Loucy (cell line): ENCODE measurements at regions not wholly inside any gene's neighbourhood (a gene's known extent, or its start where the extent isn't known, plus 50 kb on each side); places are given as distances from the start of the nearest gene placed in this dataset.

Experiments used
- H2AFZ ChIP-seq: fragments of 200-600 bp; sonication (generic); 2 replicates; pipeline ENCODE4 v1.6.0; 2016; ENCODE audit warnings: antibody characterized with exemption, mild to moderate bottlenecking, low read length, moderate library complexity
- H3F3A ChIP-seq: fragments of 200-600 bp; 2 replicates; pipeline ENCODE4 v1.6.0; 2016; ENCODE audit warnings: antibody characterized with exemption, low read depth, mild to moderate bottlenecking
- H3K27me3 ChIP-seq: fragments of 200-600 bp; sonication (generic); 2 replicates; pipeline ENCODE4 v1.6.1; 2014; ENCODE audit warnings: low read length, mild to moderate bottlenecking; ENCODE audit not compliant: insufficient read depth, poor library complexity, severe bottlenecking
- H3K36me3 ChIP-seq: fragments of 200-600 bp; sonication (generic); 2 replicates; pipeline ENCODE4 v1.6.1; 2016; ENCODE audit warnings: low read length; ENCODE audit not compliant: insufficient read depth
- H3K4me1 ChIP-seq: fragments of 200-600 bp; sonication (generic); 2 replicates; pipeline ENCODE4 v1.5.1; 2014; ENCODE audit warnings: low read length, mild to moderate bottlenecking; ENCODE audit not compliant: insufficient read depth, poor library complexity, severe bottlenecking
- H3K4me2 ChIP-seq: fragments of 200-600 bp; sonication (generic); 2 replicates; pipeline ENCODE4 v1.6.0; 2014; ENCODE audit warnings: antibody characterized with exemption, low read length, low read depth, mild to moderate bottlenecking; ENCODE audit not compliant: poor library complexity, severe bottlenecking
- H3K4me3 ChIP-seq: fragments of 200-600 bp; sonication (generic); 2 replicates; pipeline ENCODE4 v1.5.1; 2014; ENCODE audit warnings: low read length, mild to moderate bottlenecking, mixed read lengths; ENCODE audit not compliant: poor library complexity, severe bottlenecking
- H3K79me2 ChIP-seq: fragments of 200-600 bp; sonication (generic); 2 replicates; pipeline ENCODE4 v1.6.1; 2014; ENCODE audit warnings: low read length; ENCODE audit not compliant: insufficient read depth
- H3K9ac ChIP-seq: fragments of 200-600 bp; sonication (generic); 2 replicates; pipeline ENCODE4 v1.6.0; 2014; ENCODE audit warnings: mild to moderate bottlenecking, low read depth, low read length, moderate library complexity; ENCODE audit not compliant: poor library complexity, severe bottlenecking
- H3K9me2 ChIP-seq: fragments of 200-600 bp; sonication (generic); replicated peaks from 2 replicates; pipeline ENCODE4 v1.6.1; 2016; ENCODE audit warnings: low read depth, low read length, mixed read lengths
- H3K9me3 ChIP-seq: fragments of 200-600 bp; sonication (generic); 2 replicates; pipeline ENCODE4 v1.6.1; 2014; ENCODE audit warnings: mild to moderate bottlenecking, antibody characterized with exemption, low read length, low read depth; ENCODE audit not compliant: insufficient read depth
- H4K20me1 ChIP-seq: fragments of 200-600 bp; sonication (generic); 2 replicates; pipeline ENCODE4 v1.6.0; 2014; ENCODE audit warnings: antibody characterized with exemption, low read length, mild to moderate bottlenecking; ENCODE audit not compliant: insufficient read depth, poor library complexity, severe bottlenecking
- EZH2phosphoT487 ChIP-seq: fragments of 200-600 bp; IDR thresholded peaks from 2 replicates; pipeline ENCODE4 v1.6.1; 2018; ENCODE audit warnings: antibody characterized with exemption, mild to moderate bottlenecking, moderate library complexity, borderline replicate concordance
- TF ChIP-seq, protein P1 (sequence below): fragments of 200-600 bp; sonication (generic); conservative IDR thresholded peaks from 2 replicates; pipeline ENCODE4 v1.5.1; 2014; ENCODE audit warnings: mild to moderate bottlenecking, antibody characterized with exemption, low read length

DNA sequence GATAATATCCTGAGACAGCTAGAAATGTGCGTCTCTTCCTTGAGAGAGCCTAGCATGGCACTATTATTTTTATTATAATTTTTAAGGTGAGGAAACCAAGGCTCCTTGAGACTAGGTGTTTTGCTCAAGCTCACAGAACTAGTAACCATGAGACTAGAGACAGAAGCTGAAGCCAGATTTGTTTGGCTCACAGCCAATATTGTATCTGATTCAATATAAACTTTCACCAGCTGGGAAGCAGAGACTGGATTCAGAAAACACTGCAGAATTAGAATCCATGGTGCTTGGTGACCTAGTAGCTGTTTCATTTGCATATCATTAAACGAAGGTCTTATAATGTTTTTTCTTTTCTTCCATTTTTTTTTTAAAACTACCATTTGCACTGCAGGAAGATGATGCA lies 64.4 kb downstream of the DNAJB9 start:
- Histone ChIP-seq H3K9ac (no peak overlapping the region), H3F3A (no peaks in the 10 kb centered on the region), H4K20me1 (no peaks in the 10 kb centered on the region), H3K4me2 (no peak overlapping the region), H3K9me3 (no peaks in the 10 kb centered on the region), H3K9me2 (no peaks in the 10 kb centered on the region), H2AFZ (no peak overlapping the region), H3K4me1 (no peaks in the 10 kb centered on the region), H3K79me2 (no peaks in the 10 kb centered on the region), H3K36me3 (no peaks in the 10 kb centered on the region), H3K4me3 (no peak overlapping the region), H3K27me3 (no peaks in the 10 kb centered on the region)
- TF ChIP-seq, protein P1, sequence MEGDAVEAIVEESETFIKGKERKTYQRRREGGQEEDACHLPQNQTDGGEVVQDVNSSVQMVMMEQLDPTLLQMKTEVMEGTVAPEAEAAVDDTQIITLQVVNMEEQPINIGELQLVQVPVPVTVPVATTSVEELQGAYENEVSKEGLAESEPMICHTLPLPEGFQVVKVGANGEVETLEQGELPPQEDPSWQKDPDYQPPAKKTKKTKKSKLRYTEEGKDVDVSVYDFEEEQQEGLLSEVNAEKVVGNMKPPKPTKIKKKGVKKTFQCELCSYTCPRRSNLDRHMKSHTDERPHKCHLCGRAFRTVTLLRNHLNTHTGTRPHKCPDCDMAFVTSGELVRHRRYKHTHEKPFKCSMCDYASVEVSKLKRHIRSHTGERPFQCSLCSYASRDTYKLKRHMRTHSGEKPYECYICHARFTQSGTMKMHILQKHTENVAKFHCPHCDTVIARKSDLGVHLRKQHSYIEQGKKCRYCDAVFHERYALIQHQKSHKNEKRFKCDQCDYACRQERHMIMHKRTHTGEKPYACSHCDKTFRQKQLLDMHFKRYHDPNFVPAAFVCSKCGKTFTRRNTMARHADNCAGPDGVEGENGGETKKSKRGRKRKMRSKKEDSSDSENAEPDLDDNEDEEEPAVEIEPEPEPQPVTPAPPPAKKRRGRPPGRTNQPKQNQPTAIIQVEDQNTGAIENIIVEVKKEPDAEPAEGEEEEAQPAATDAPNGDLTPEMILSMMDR: no peak
- no peak for TF ChIP-seq EZH2phosphoT487

DNA sequence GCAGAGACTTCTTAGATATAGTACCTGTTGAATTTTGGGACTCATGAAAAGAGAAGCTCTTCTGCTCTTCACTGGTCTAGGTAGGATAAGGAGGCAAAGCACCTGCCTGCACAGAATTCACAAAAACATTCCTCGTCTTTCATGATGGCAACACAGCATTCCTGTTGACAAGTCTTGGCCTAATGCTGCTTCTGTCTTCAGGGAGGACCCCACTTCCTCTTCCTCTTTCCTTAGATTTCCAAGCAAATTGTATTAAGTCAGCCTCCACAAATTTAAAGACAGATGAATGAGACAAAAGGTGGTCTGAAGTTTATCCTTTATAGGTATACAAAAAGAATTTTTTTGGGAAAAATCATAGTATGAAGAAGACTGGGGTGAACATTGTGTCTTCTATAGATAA lies 64.9 kb downstream of the DNAJB9 start:
- Histone ChIP-seq H2AFZ (no peak overlapping the region), H3K9ac (no peak overlapping the region), H3K4me2 (no peak overlapping the region), H3K27me3 (no peaks in the 10 kb centered on the region), H3K9me3 (no peaks in the 10 kb centered on the region), H3K4me3 (no peak overlapping the region), H4K20me1 (no peaks in the 10 kb centered on the region), H3K79me2 (no peaks in the 10 kb centered on the region), H3K36me3 (no peaks in the 10 kb centered on the region), H3K9me2 (no peaks in the 10 kb centered on the region), H3F3A (no peaks in the 10 kb centered on the region), H3K4me1 (no peaks in the 10 kb centered on the region)
- TF ChIP-seq, protein P1: no peak

DNA sequence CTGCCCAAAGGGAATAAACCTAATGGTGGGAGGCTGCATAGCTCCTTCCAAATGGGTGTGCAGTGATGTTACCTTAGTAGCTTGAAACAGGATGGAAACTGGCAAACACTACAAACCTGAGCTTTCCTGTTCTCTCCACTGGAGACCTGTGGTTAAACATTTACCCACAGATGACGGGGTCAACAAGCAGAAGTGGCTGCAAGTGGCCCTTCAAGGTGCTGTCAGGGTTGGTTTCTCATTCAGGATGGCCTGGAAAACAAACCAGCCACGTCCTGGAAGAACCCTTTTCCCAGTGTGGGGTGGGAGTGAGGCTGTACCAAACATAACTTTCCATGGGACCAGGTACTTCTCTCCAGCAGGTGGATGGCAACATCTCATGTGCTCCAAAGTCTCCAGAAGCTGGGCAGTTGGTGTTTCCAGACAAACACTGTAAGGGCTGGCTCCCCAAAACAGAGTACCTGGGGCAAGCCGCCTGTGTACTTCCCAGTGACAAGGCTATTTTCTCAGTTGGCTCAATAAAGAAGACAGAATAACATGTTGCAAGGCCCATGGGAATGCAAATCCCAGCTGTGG lies 67.5 kb downstream of the DNAJB9 start:
- H3K9me2 ChIP-seq: no peaks in the 10 kb centered on the region
- no peak overlapping the region for H2AFZ ChIP-seq
- H3K9ac ChIP-seq: no peak overlapping the region
- no peaks in the 10 kb centered on the region for H4K20me1 ChIP-seq
- no peaks in the 10 kb centered on the region for H3F3A ChIP-seq
- no peak overlapping the region for H3K4me3 ChIP-seq
- no peaks in the 10 kb centered on the region for H3K79me2 ChIP-seq
- no peaks in the 10 kb centered on the region for H3K36me3 ChIP-seq
- no peak for TF ChIP-seq EZH2phosphoT487
- TF ChIP-seq, protein P1: no peak
- no peak overlapping the region for H3K4me2 ChIP-seq
- H3K9me3 ChIP-seq: no peaks in the 10 kb centered on the region
- no peaks in the 10 kb centered on the region for H3K27me3 ChIP-seq
- H3K4me1 ChIP-seq: no peaks in the 10 kb centered on the region
